H1 (cell line): ENCODE measurements at regions not wholly inside any gene's neighbourhood (a gene's known extent, or its start where the extent isn't known, plus 50 kb on each side); places are given as distances from the start of the nearest gene placed in this dataset.

Experiments
- CTCF ChIA-PET: fragments of 300-600 bp; sonication (Branson Sonifier 250); formaldehyde crosslinking; loops from one replicate; lab custom pipeline; 2021; ENCODE audit not compliant: partially characterized antibody; lab: Charles Lee
- POLR2A ChIA-PET: fragments of 300-600 bp; sonication (Branson Sonifier 250); formaldehyde crosslinking; loops from one replicate; lab custom pipeline; 2021; ENCODE audit warnings: inconsistent platforms; ENCODE audit not compliant: partially characterized antibody; lab: Charles Lee
- DNase-seq, 2 experiments: peaks; one replicate each; pipeline versions ENCODE4 v3.0.0 to v3.0.0-alpha.2; 2010 to 2022; ENCODE audit warnings: low spot score in 2 of 2, low read depth in 1 of 2, mixed read lengths in 1 of 2
- FAIRE-seq: peaks from 2 replicates; lab custom pipeline; 2011; peaks lifted over from hg19 to GRCh38; lab: Jason Lieb, UNC
- H2AFZ ChIP-seq: 2 replicates; pipeline ENCODE4 v1.8.1; 2012; ENCODE audit warnings: low read length, inconsistent platforms
- H2AK5ac ChIP-seq: 2 replicates; pipeline ENCODE4 v1.6.1; 2013; ENCODE audit warnings: low read depth, low read length
- H2BK120ac ChIP-seq: replicated peaks from 2 replicates; pipeline ENCODE3; 2013; ENCODE audit warnings: low read depth, low read length, inconsistent platforms
- H2BK12ac ChIP-seq: 2 replicates; pipeline ENCODE4 v1.6.1; 2013; ENCODE audit warnings: low read depth, low read length
- H2BK15ac ChIP-seq: 2 replicates; pipeline ENCODE4 v1.6.1; 2013; ENCODE audit warnings: low read length
- H2BK20ac ChIP-seq: 2 replicates; pipeline ENCODE4 v1.6.1; 2013; ENCODE audit warnings: low read length
- H2BK5ac ChIP-seq: 2 replicates; pipeline ENCODE4 v1.6.1; 2013; ENCODE audit warnings: low read depth, low read length
- H3K14ac ChIP-seq: 2 replicates; pipeline ENCODE4 v1.6.1; 2013; ENCODE audit warnings: inconsistent platforms; ENCODE audit not compliant: insufficient read length
- H3K18ac ChIP-seq: 2 replicates; pipeline ENCODE4 v1.6.1; 2013; ENCODE audit warnings: low read length; ENCODE audit errors: extremely low read depth
- H3K23ac ChIP-seq: 2 replicates; pipeline ENCODE4 v1.6.1; 2013; ENCODE audit warnings: inconsistent platforms; ENCODE audit not compliant: insufficient read length
- H3K23me2 ChIP-seq: 2 replicates; pipeline ENCODE4 v1.6.1; 2013; ENCODE audit warnings: low read depth, low read length
- H3K27ac ChIP-seq: 2 replicates; pipeline ENCODE4 v1.6.1; 2011; ENCODE audit warnings: low read depth, low read length, inconsistent platforms
- H3K27me3 ChIP-seq, 4 experiments: replicated peaks in 1 of 4; 1 replicate in 1 of 4; 2 replicates in 3 of 4; pipeline versions ENCODE4 v1.6.1 to v1.8.1; 2011 to 2013; ENCODE audit warnings: low read length in 3 of 4, mild to moderate bottlenecking in 3 of 4, inconsistent platforms in 2 of 4, mixed read lengths in 2 of 4, moderate library complexity in 1 of 4; ENCODE audit not compliant: control insufficient read depth in 3 of 4, insufficient read depth in 3 of 4; ENCODE audit errors: extremely low read depth in 1 of 4
- H3K36me3 ChIP-seq, 4 experiments: 2 replicates each; pipeline versions ENCODE4 v1.6.1 to v1.8.1; 2011 to 2013; ENCODE audit warnings: mild to moderate bottlenecking in 4 of 4, low read length in 3 of 4, moderate library complexity in 2 of 4, control low read depth in 1 of 4, inconsistent platforms in 1 of 4; ENCODE audit not compliant: insufficient read depth in 4 of 4, control insufficient read depth in 2 of 4
- H3K4ac ChIP-seq: replicated peaks from 2 replicates; pipeline ENCODE3; 2013; ENCODE audit warnings: low read length, low read depth, mixed read lengths, inconsistent platforms; ENCODE audit not compliant: insufficient read length
- H3K4me1 ChIP-seq, 4 experiments: replicated peaks in 1 of 4; 1 replicate in 1 of 4; 2 replicates in 3 of 4; pipeline versions ENCODE4 v1.6.1 to v1.8.1; 2011 to 2013; ENCODE audit warnings: low read length in 3 of 4, inconsistent platforms in 2 of 4, mixed read lengths in 1 of 4; ENCODE audit not compliant: insufficient read depth in 4 of 4, control insufficient read depth in 3 of 4
- H3K4me2 ChIP-seq, 2 experiments: 2 replicates each; pipeline versions ENCODE4 v1.6.1 to v1.8.1; 2011 to 2013; ENCODE audit warnings: low read depth in 2 of 2, low read length in 2 of 2, control low read depth in 1 of 2, inconsistent platforms in 1 of 2, mild to moderate bottlenecking in 1 of 2; ENCODE audit not compliant: insufficient read depth in 1 of 2
- H3K4me3 ChIP-seq, 4 experiments: fragments of 200-600, 300-600 bp in 1 of 4; sonication (generic), shearing (Covaris generic), sonication (Bioruptor Twin) in 1 of 4; 2 replicates each; pipeline versions ENCODE4 v1.5.1 to v1.8.1; 2011 to 2016; ENCODE audit warnings: low read length in 4 of 4, low read depth in 3 of 4, control low read depth in 2 of 4, inconsistent platforms in 2 of 4, mild to moderate bottlenecking in 2 of 4, mixed read lengths in 1 of 4, moderate library complexity in 1 of 4; ENCODE audit not compliant: insufficient read depth in 2 of 4; ENCODE audit errors: extremely low read depth in 1 of 4
- H3K56ac ChIP-seq: replicated peaks from 2 replicates; pipeline ENCODE3; 2013; ENCODE audit warnings: low read depth, mild to moderate bottlenecking, mixed read lengths, low read length, inconsistent platforms; ENCODE audit not compliant: insufficient read length
- H3K79me1 ChIP-seq: 2 replicates; pipeline ENCODE4 v1.6.1; 2013; ENCODE audit warnings: low read depth, low read length, control low read depth
- H3K79me2 ChIP-seq, 2 experiments: 2 replicates each; pipeline versions ENCODE4 v1.6.1 to v1.8.1; 2012 to 2013; ENCODE audit warnings: low read length in 2 of 2, mild to moderate bottlenecking in 2 of 2, inconsistent platforms in 1 of 2; ENCODE audit not compliant: insufficient read depth in 2 of 2, control insufficient read depth in 1 of 2
- H3K9ac ChIP-seq, 4 experiments: replicated peaks in 1 of 4; 1 replicate in 1 of 4; 2 replicates in 3 of 4; pipeline versions ENCODE4 v1.6.1 to v1.8.1; 2011 to 2013; ENCODE audit warnings: low read depth in 3 of 4, low read length in 3 of 4, control low read depth in 2 of 4, mild to moderate bottlenecking in 2 of 4, moderate library complexity in 2 of 4, inconsistent platforms in 1 of 4; ENCODE audit errors: extremely low read depth in 1 of 4
- H3K9me3 ChIP-seq, 2 experiments: 2 replicates each; pipeline versions ENCODE4 v1.6.1 to v1.8.1; 2012 to 2013; ENCODE audit warnings: mild to moderate bottlenecking in 2 of 2, moderate library complexity in 2 of 2, control low read depth in 1 of 2, inconsistent platforms in 1 of 2, low read depth in 1 of 2, low read length in 1 of 2, mixed read lengths in 1 of 2; ENCODE audit not compliant: insufficient read depth in 2 of 2
- H4K20me1 ChIP-seq, 2 experiments: replicated peaks in 1 of 2; 2 replicates each; pipeline versions ENCODE3 to v1.8.1; 2011 to 2013; ENCODE audit warnings: inconsistent platforms in 2 of 2, low read length in 2 of 2, mild to moderate bottlenecking in 1 of 2; ENCODE audit not compliant: insufficient read depth in 2 of 2, control insufficient read depth in 1 of 2
- H4K5ac ChIP-seq: 2 replicates; pipeline ENCODE4 v1.6.1; 2013; ENCODE audit warnings: low read length, low read depth, mixed read lengths, inconsistent platforms; ENCODE audit not compliant: insufficient read length
- H4K8ac ChIP-seq: 2 replicates; pipeline ENCODE4 v1.8.0; 2013; ENCODE audit warnings: mild to moderate bottlenecking, moderate library complexity, low read length, inconsistent platforms; ENCODE audit not compliant: insufficient read depth; ENCODE audit errors: extremely low read depth
- H4K91ac ChIP-seq: replicated peaks from 2 replicates; pipeline ENCODE3; 2013; ENCODE audit warnings: low read length, mixed read lengths, inconsistent platforms; ENCODE audit not compliant: insufficient read length
- BCL11A ChIP-seq, 2 experiments: IDR thresholded peaks; one replicate each; pipeline ENCODE4 v1.6.1; 2011; ENCODE audit warnings: low read depth in 2 of 2, low read length in 2 of 2, mild to moderate bottlenecking in 2 of 2
- BRCA1 ChIP-seq: IDR thresholded peaks from 2 replicates; pipeline ENCODE4 v1.6.1; 2012; ENCODE audit warnings: low read depth, low read length, improper control_type of control experiment
- CHD2 ChIP-seq: IDR thresholded peaks from 2 replicates; pipeline ENCODE4 v1.6.1; 2012; ENCODE audit warnings: low read length, improper control_type of control experiment
- GTF2F1 ChIP-seq: IDR thresholded peaks from 2 replicates; pipeline ENCODE4 v1.6.1; 2012; ENCODE audit warnings: low read depth, low read length, improper control_type of control experiment, borderline replicate concordance
- HDAC2 ChIP-seq, 2 experiments: fragments of 300-600 bp in 1 of 2; sonication (generic) in 1 of 2; IDR thresholded peaks; 2 replicates each; pipeline ENCODE4 v1.6.1; 2011 to 2012; ENCODE audit warnings: low read depth in 2 of 2, low read length in 2 of 2, mild to moderate bottlenecking in 2 of 2, moderate library complexity in 2 of 2, borderline replicate concordance in 1 of 2, inconsistent platforms in 1 of 2
- HDAC6 ChIP-seq: IDR thresholded peaks from one replicate; pipeline ENCODE4 v1.7.1; 2012; ENCODE audit warnings: low read depth, mild to moderate bottlenecking, inconsistent platforms, low read length, moderate library complexity
- KDM4A ChIP-seq: IDR thresholded peaks from one replicate; pipeline ENCODE4 v1.7.1; 2012; ENCODE audit warnings: low read depth, mild to moderate bottlenecking, moderate library complexity, low read length, inconsistent platforms; ENCODE audit not compliant: severe bottlenecking
- KDM5A ChIP-seq: fragments of 200-600 bp; IDR thresholded peaks from 2 replicates; pipeline ENCODE4 v1.7.1; 2012; ENCODE audit warnings: mild to moderate bottlenecking, low read length, inconsistent platforms, mixed read lengths
- NRF1 ChIP-seq: IDR thresholded peaks from 2 replicates; pipeline ENCODE4 v1.6.1; 2011; ENCODE audit warnings: mild to moderate bottlenecking, low read depth, low read length, improper control_type of control experiment
- PHF8 ChIP-seq: fragments of 200-600 bp; sonication (generic); conservative IDR thresholded peaks from 2 replicates; pipeline ENCODE4 v1.7.1; 2012; ENCODE audit warnings: low read depth, mild to moderate bottlenecking, inconsistent platforms, low read length, moderate library complexity
- RAD21 ChIP-seq, 2 experiments: IDR thresholded peaks in 1 of 2; conservative IDR thresholded peaks in 1 of 2; 2 replicates each; pipeline ENCODE4 v1.6.1; 2011; ENCODE audit warnings: low read depth in 2 of 2, low read length in 2 of 2, improper control_type of control experiment in 1 of 2, inconsistent platforms in 1 of 2, mild to moderate bottlenecking in 1 of 2, moderate library complexity in 1 of 2
- SP2 ChIP-seq: IDR thresholded peaks from 2 replicates; pipeline ENCODE4 v1.6.1; 2012; ENCODE audit warnings: mild to moderate bottlenecking, low read length, inconsistent platforms
- YY1 ChIP-seq: IDR thresholded peaks from 2 replicates; pipeline ENCODE4 v1.6.1; 2011; ENCODE audit warnings: low read depth, mild to moderate bottlenecking, low read length
- WGBS, 2 experiments: shearing (Covaris generic) in 1 of 2; methylation state at CpG; one replicate each; pipeline versions ENCODE4 v1.1.6 to v1.1.7; 2013 to 2015; ENCODE audit warnings: low lambda C conversion rate in 2 of 2, mixed read lengths in 2 of 2, inconsistent platforms in 1 of 2, low coverage in 1 of 2, missing lambda C conversion rate in 1 of 2; ENCODE audit not compliant: insufficient replicate concordance in 2 of 2, insufficient coverage in 1 of 2, insufficient read length in 1 of 2; ENCODE audit errors: extremely low coverage in 1 of 2, missing lambda C conversion rate in 1 of 2; 5-methylcytosine and 5-hydroxymethylcytosine counted together
- TF ChIP-seq, protein P1 (sequence below): IDR thresholded peaks from 2 replicates; pipeline ENCODE4 v1.6.1; 2011; ENCODE audit warnings: low read length, improper control_type of control experiment

GRCh38 chr4:66330125-66330524 lies 659.8 kb upstream of the EPHA5 start:
- Histone ChIP-seq H2BK15ac (no peak overlapping the region), H3K18ac (no peak overlapping the region), H3K79me1 (no peaks in the 10 kb centered on the region), H2BK20ac (no peak overlapping the region), H3K23ac (no peak overlapping the region), H4K8ac (no peak overlapping the region), H3K14ac (no peak overlapping the region), H3K4ac (no peak overlapping the region), H2AFZ (no peak overlapping the region), H3K4me2 (no peak overlapping the region), H2BK5ac (no peak overlapping the region), H3K27ac (no peak overlapping the region), H3K9me3 (no peaks in the 10 kb centered on the region), H3K23me2 (no peaks in the 10 kb centered on the region), H3K79me2 (no peaks in the 10 kb centered on the region), H3K9ac (no peak overlapping the region), H3K27me3 (no peaks in the 10 kb centered on the region), H3K36me3 (no peaks in the 10 kb centered on the region), H4K5ac (no peak overlapping the region), H3K4me1 (no peaks in the 10 kb centered on the region), H2AK5ac (no peak overlapping the region), H3K56ac (no peak overlapping the region), H2BK120ac (no peak overlapping the region), H3K4me3 (no peak overlapping the region), H4K91ac (no peak overlapping the region), H2BK12ac (no peak overlapping the region), H4K20me1 (no peaks in the 10 kb centered on the region)
- CTCF ChIA-PET, result no interaction called here
- FAIRE-seq, result no peak
- POLR2A ChIA-PET, result no interaction called here
- 93% methylated on average over 3 of the region's 3 CpGs; no CpG with 5 or more reads in 1 of the 2 experiments for WGBS, 2 experiments
- DNase-seq, result no peak
- TF ChIP-seq SP2 (no peak), HDAC2 (IDR thresholded peaks at IDR 0.05; ENCODE audit: borderline replicate concordance in 1 of 2, low read depth in 2 of 2, low read length in 2 of 2) (no peak), KDM4A (no peak), NRF1 (no peak), BCL11A (IDR thresholded peaks at IDR 0.05; ENCODE audit: low read depth in 2 of 2, low read length in 2 of 2) (no peak), HDAC6 (no peak), RAD21 (IDR thresholded peaks at IDR 0.05 in 1 of 2, conservative IDR thresholded peaks at IDR 0.05 in 1 of 2; ENCODE audit: low read depth in 2 of 2, low read length in 2 of 2) (no peak), CHD2 (no peak), PHF8 (no peak), BRCA1 (no peak), KDM5A (no peak), GTF2F1 (no peak), YY1 (no peak)
- TF ChIP-seq, protein P1, sequence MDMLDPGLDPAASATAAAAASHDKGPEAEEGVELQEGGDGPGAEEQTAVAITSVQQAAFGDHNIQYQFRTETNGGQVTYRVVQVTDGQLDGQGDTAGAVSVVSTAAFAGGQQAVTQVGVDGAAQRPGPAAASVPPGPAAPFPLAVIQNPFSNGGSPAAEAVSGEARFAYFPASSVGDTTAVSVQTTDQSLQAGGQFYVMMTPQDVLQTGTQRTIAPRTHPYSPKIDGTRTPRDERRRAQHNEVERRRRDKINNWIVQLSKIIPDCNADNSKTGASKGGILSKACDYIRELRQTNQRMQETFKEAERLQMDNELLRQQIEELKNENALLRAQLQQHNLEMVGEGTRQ, result no peak
